K562 (cell line): ENCODE measurements at regions not wholly inside any gene's neighbourhood (a gene's known extent, or its start where the extent isn't known, plus 50 kb on each side); places are given as distances from the start of the nearest gene placed in this dataset.

Source experiments
- ATAC-seq: fragments of 200-7000 bp; cut with Tn5 transposase; 3 replicates; pipeline ENCODE4 v1.9.1; 2020; ENCODE audit warnings: moderate library complexity
- BruUV-seq: library from RNA; stranded (reverse); fragments of 400-500 nt; replicated peaks from 2 replicates; lab custom pipeline; 2021; lab: Mats Ljungman, UMichigan
- CTCF ChIA-PET: fragments of 300-600 bp; formaldehyde crosslinking; extraction: SDS; loops from one replicate; lab custom pipeline; 2021; ENCODE audit warnings: low intra/inter-chr PET ratio; lab: Yijun Ruan, JAX
- POLR2A ChIA-PET: fragments of 300-600, 350-650 bp; sonication (Branson Sonifier 250); formaldehyde crosslinking; extraction: SDS; loops from one replicate; lab custom pipeline; 2021; ENCODE audit warnings: antibody characterized with exemption, inconsistent platforms; lab: Yijun Ruan, JAX
- DNase-seq, 4 experiments: peaks; one replicate each; pipeline versions ENCODE4 v3.0.0 to v3.0.0-alpha.2; 2011 to 2018; ENCODE audit warnings: low spot score in 3 of 4, mixed read lengths in 3 of 4; ENCODE audit errors: extremely low read depth in 1 of 4
- FAIRE-seq: peaks from 2 replicates; lab custom pipeline; 2011; peaks lifted over from hg19 to GRCh38; lab: Jason Lieb, UNC
- H2AFZ ChIP-seq: 2 replicates; pipeline ENCODE4 v1.6.0; 2011; ENCODE audit warnings: low read depth, low read length, control low read depth, inconsistent platforms
- H3K27ac ChIP-seq: fragments of 200-600 bp; 3 replicates; pipeline ENCODE4 v1.8.0; 2011; ENCODE audit warnings: low read depth, mild to moderate bottlenecking, control low read depth, inconsistent platforms, low read length, moderate library complexity, mixed read lengths; ENCODE audit errors: extremely low read depth
- H3K27me3 ChIP-seq, 2 experiments: fragments of 300-600 bp in 1 of 2; 2 replicates in 1 of 2; 3 replicates in 1 of 2; pipeline versions ENCODE4 v1.6.0 to v1.8.0; 2011; ENCODE audit warnings: inconsistent platforms in 2 of 2, low read length in 2 of 2, mild to moderate bottlenecking in 1 of 2, mixed read lengths in 1 of 2, moderate library complexity in 1 of 2; ENCODE audit not compliant: control insufficient read depth in 2 of 2, insufficient read depth in 2 of 2
- H3K36me3 ChIP-seq: fragments of 300-600 bp; 3 replicates; pipeline ENCODE4 v1.8.0; 2011; ENCODE audit warnings: mild to moderate bottlenecking, low read length, inconsistent platforms; ENCODE audit not compliant: control insufficient read depth, insufficient read depth
- H3K4me1 ChIP-seq, 2 experiments: fragments of 200-600 bp in 1 of 2; replicated peaks in 1 of 2; 2 replicates in 1 of 2; 3 replicates in 1 of 2; pipeline versions ENCODE4 v1.5.1 to v1.8.0; 2011; ENCODE audit warnings: inconsistent platforms in 2 of 2, low read length in 2 of 2, mild to moderate bottlenecking in 1 of 2, mixed read lengths in 1 of 2, moderate library complexity in 1 of 2; ENCODE audit not compliant: control insufficient read depth in 2 of 2, insufficient read depth in 2 of 2
- H3K4me2 ChIP-seq: 2 replicates; pipeline ENCODE4 v1.6.1; 2011; ENCODE audit warnings: low read length, control low read depth, inconsistent platforms, mixed read lengths; ENCODE audit not compliant: insufficient read depth
- H3K4me3 ChIP-seq: fragments of 200-600 bp; sonication (generic), shearing (Covaris generic); 2 replicates; pipeline ENCODE4 v1.5.1; 2016; ENCODE audit warnings: control low read depth, inconsistent platforms
- H3K79me2 ChIP-seq: fragments of 200-600 bp; 3 replicates; pipeline ENCODE4 v1.8.0; 2011; ENCODE audit warnings: low read length, inconsistent platforms; ENCODE audit not compliant: control insufficient read depth, insufficient read depth
- H3K9ac ChIP-seq, 2 experiments: 2 replicates each; pipeline versions ENCODE4 v1.6.0 to v1.6.1; 2011; ENCODE audit warnings: low read depth in 2 of 2, low read length in 2 of 2, control low read depth in 1 of 2, inconsistent platforms in 1 of 2, mild to moderate bottlenecking in 1 of 2, mixed read lengths in 1 of 2; ENCODE audit not compliant: insufficient read depth in 1 of 2
- H3K9me1 ChIP-seq: one replicate; pipeline ENCODE4 v1.6.0; 2011; ENCODE audit warnings: inconsistent platforms, mild to moderate bottlenecking, low read length, moderate library complexity; ENCODE audit not compliant: control insufficient read depth, insufficient read depth
- H3K9me3 ChIP-seq: replicated peaks from 2 replicates; pipeline ENCODE4 v1.5.1; 2011; ENCODE audit warnings: low read depth, low read length, inconsistent platforms; ENCODE audit not compliant: control insufficient read depth, insufficient read depth
- H4K20me1 ChIP-seq: replicated peaks from 2 replicates; pipeline ENCODE4 v1.6.1; 2011; ENCODE audit warnings: low read length, inconsistent platforms, mixed read lengths; ENCODE audit not compliant: control insufficient read depth, insufficient read depth
- ERF ChIP-seq: fragments of 450-650 bp; formaldehyde crosslinking; IDR thresholded peaks from 2 replicates; pipeline ENCODE4 v1.4.0; 2020; ENCODE audit warnings: mild to moderate bottlenecking, mixed read lengths
- GATAD2A ChIP-seq: fragments of 450-650 bp; IDR thresholded peaks from 2 replicates; pipeline ENCODE4 v1.6.1; 2017
- ID3 ChIP-seq, 2 experiments: fragments of 250-450 bp in 1 of 2; fragments of 450-650 bp in 1 of 2; sonication (Bioruptor Pico) in 1 of 2; IDR thresholded peaks; 2 replicates each; pipeline versions ENCODE4 v1.6.1 to v1.8.0; 2016 to 2021; ENCODE audit warnings: mild to moderate bottlenecking in 2 of 2, moderate library complexity in 2 of 2, missing compliant biosample characterization in 1 of 2, missing genetic modification characterization in 1 of 2
- MECOM ChIP-seq: fragments of 250-450 bp; sonication (Bioruptor Pico); IDR thresholded peaks from 2 replicates; pipeline ENCODE4 v1.8.0; 2022; ENCODE audit warnings: inconsistent platforms
- NFXL1 ChIP-seq: fragments of 450-650 bp; formaldehyde crosslinking; IDR thresholded peaks from 2 replicates; pipeline ENCODE4 v1.4.0; 2021; ENCODE audit warnings: mild to moderate bottlenecking
- RBFOX2 ChIP-seq: fragments of 200-400 bp; formaldehyde crosslinking; IDR thresholded peaks from 2 replicates; pipeline ENCODE4 v1.6.1; 2017; ENCODE audit warnings: low read depth, mild to moderate bottlenecking, low read length, moderate library complexity
- USF1 ChIP-seq: sonication (generic); formaldehyde crosslinking; IDR thresholded peaks from 2 replicates; pipeline ENCODE4 v1.9.0; 2022; ENCODE audit warnings: mild to moderate bottlenecking, missing genetic modification reagents
- ZFP36 ChIP-seq: fragments of 150-350 bp; IDR thresholded peaks from 2 replicates; pipeline ENCODE4 v1.6.1; 2018; ENCODE audit warnings: low read length, low read depth; ENCODE audit not compliant: partially characterized antibody
- WGBS: fragments of 100-300 bp; shearing (Covaris generic); methylation state at CpG from one replicate; pipeline ENCODE4 v1.1.6; 2016; ENCODE audit warnings: low coverage, mixed read lengths; ENCODE audit not compliant: insufficient coverage; ENCODE audit errors: missing lambda C conversion rate; 5-methylcytosine and 5-hydroxymethylcytosine counted together
- in situ Hi-C: fragments of 300-500 bp; cut with MboI; formaldehyde crosslinking; loops from 4 replicates; pipeline ENCODE4 v1.15.0; 2018; ENCODE audit warnings: inconsistent platforms, mixed read lengths
- intact Hi-C: fragments of 100-400 bp; cut with micrococcal nuclease; formaldehyde crosslinking; loops from 2 replicates; pipeline ENCODE4 v1.14.2; 2022
- TF ChIP-seq, protein P1 (sequence below): fragments of 450-650 bp; formaldehyde crosslinking; IDR thresholded peaks from 2 replicates; pipeline ENCODE4 v1.4.0; 2020; ENCODE audit warnings: mild to moderate bottlenecking, mixed read lengths
- TF ChIP-seq, protein P2 (sequence below), 2 experiments: fragments of 450-650 bp in 1 of 2; sonication (generic) in 1 of 2; formaldehyde crosslinking in 1 of 2; IDR thresholded peaks in 1 of 2; conservative IDR thresholded peaks in 1 of 2; 2 replicates each; pipeline versions ENCODE4 v1.6.1 to v1.8.1; 2016 to 2023; ENCODE audit warnings: mild to moderate bottlenecking in 2 of 2, moderate library complexity in 2 of 2, inconsistent platforms in 1 of 2, missing genetic modification reagents in 1 of 2

- intact Hi-C loops (no loop called here), in situ Hi-C loops (no loop called here)
- no peaks in the 10 kb centered on the region for H3K79me2 ChIP-seq
- FAIRE-seq (no peak), DNase-seq (no peak), ATAC-seq (no peak)
- H3K4me2 ChIP-seq, result no peak overlapping the region
- TF ChIP-seq GATAD2A (no peak), USF1 (CRISPR knock-in tag) (no peak), RBFOX2 (no peak), ID3 (CRISPR knock-in tag; IDR thresholded peaks at IDR 0.05) (no peak), ID3 (tag; IDR thresholded peaks at IDR 0.05) (no peak), MECOM (CRISPR knock-in tag) (no peak), NFXL1 (CRISPR knock-in tag) (no peak), ERF (no peak), ZFP36 (peak; percentile 72)
- TF ChIP-seq, protein P1, sequence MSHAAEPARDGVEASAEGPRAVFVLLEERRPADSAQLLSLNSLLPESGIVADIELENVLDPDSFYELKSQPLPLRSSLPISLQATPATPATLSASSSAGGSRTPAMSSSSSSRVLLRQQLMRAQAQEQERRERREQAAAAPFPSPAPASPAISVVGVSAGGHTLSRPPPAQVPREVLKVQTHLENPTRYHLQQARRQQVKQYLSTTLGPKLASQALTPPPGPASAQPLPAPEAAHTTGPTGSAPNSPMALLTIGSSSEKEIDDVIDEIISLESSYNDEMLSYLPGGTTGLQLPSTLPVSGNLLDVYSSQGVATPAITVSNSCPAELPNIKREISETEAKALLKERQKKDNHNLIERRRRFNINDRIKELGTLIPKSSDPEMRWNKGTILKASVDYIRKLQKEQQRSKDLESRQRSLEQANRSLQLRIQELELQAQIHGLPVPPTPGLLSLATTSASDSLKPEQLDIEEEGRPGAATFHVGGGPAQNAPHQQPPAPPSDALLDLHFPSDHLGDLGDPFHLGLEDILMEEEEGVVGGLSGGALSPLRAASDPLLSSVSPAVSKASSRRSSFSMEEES (CRISPR knock-in tag), result no peak
- TF ChIP-seq, protein P2, sequence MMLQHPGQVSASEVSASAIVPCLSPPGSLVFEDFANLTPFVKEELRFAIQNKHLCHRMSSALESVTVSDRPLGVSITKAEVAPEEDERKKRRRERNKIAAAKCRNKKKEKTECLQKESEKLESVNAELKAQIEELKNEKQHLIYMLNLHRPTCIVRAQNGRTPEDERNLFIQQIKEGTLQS (IDR thresholded peaks at IDR 0.05), result 0 out of 2 replicates have a peak, but pooled peaks have one; percentile 19
- TF ChIP-seq, protein P2 (CRISPR knock-in tag; conservative IDR thresholded peaks at IDR 0.05), result no peak
- no peaks in the 10 kb centered on the region; a peak in 1 of 5 replicates for H3K27me3 ChIP-seq
- H3K27ac ChIP-seq, result no peak overlapping the region
- no peaks in the 10 kb centered on the region for H3K9me3 ChIP-seq
- no TSS peak for BruUV-seq
- no peaks in the 10 kb centered on the region for H3K9me1 ChIP-seq
- H2AFZ ChIP-seq, result no peak overlapping the region
- H3K4me1 ChIP-seq, result peaks cover 5 to 16% of the 10 kb centered on the region in 2 experiments; a peak in 4 of 5 replicates
- 59% methylated on average over 21 of the region's 21 CpGs for WGBS
- no peaks in the 10 kb centered on the region for H3K36me3 ChIP-seq
- no peaks in the 10 kb centered on the region for H4K20me1 ChIP-seq
- CTCF ChIA-PET, result no interaction called here
- POLR2A ChIA-PET, result no interaction called here
- H3K9ac ChIP-seq, result peak overlapping the region in 1 of 2 experiments; percentile 47; a peak in 2 of 4 replicates
- H3K4me3 ChIP-seq, result no peak overlapping the region
Observed at GRCh38 chr3:14343338-14344112, 58.9 kb upstream of the SLC6A6 start.
